Suprapubic skin (tissue), 4 donors: ENCODE measurements at regions not wholly inside any gene's neighbourhood (a gene's known extent, or its start where the extent isn't known, plus 50 kb on each side); places are given as distances from the start of the nearest gene placed in this dataset.

ENCODE experiments used
- DNase-seq, 2 donors: peaks; one replicate each; pipeline ENCODE4 v3.0.0-alpha.2; 2019; ENCODE audit warnings: low spot score in 2 of 2
- H3K27ac ChIP-seq: fragments of 200-600 bp; sonication (generic); one replicate; pipeline ENCODE4 v1.5.1; 2019
- H3K27me3 ChIP-seq: fragments of 200-600 bp; sonication (generic); one replicate; pipeline ENCODE4 v1.5.1; 2019
- H3K36me3 ChIP-seq: fragments of 200-600 bp; sonication (generic); one replicate; pipeline ENCODE4 v1.5.1; 2019
- H3K4me1 ChIP-seq: fragments of 200-600 bp; sonication (generic); one replicate; pipeline ENCODE4 v1.5.1; 2019
- H3K4me3 ChIP-seq: fragments of 200-600 bp; sonication (generic); one replicate; pipeline ENCODE4 v1.5.1; 2019; ENCODE audit warnings: mild to moderate bottlenecking
- H3K9me3 ChIP-seq: fragments of 200-600 bp; sonication (generic); one replicate; pipeline ENCODE4 v1.5.1; 2019
- CTCF ChIP-seq, 2 donors: fragments of 200-600 bp in 1 of 2; fragments of 450-650 bp in 1 of 2; sonication (generic) in 1 of 2; IDR thresholded peaks; one replicate each; pipeline ENCODE4 v1.5.1; 2016 to 2019; ENCODE audit warnings: antibody characterized with exemption in 2 of 2, mild to moderate bottlenecking in 1 of 2, moderate library complexity in 1 of 2
- EP300 ChIP-seq: sonication (generic); formaldehyde crosslinking; IDR thresholded peaks from one replicate; pipeline ENCODE4 v1.6.1; 2017; ENCODE audit warnings: antibody characterized with exemption
- POLR2A ChIP-seq, 2 donors: fragments of 450-650 bp; IDR thresholded peaks; one replicate each; pipeline ENCODE4 v1.6.1; 2017; ENCODE audit warnings: antibody characterized with exemption in 2 of 2, mild to moderate bottlenecking in 2 of 2, moderate library complexity in 2 of 2
- POLR2AphosphoS5 ChIP-seq, 3 donors: sonication (generic); formaldehyde crosslinking; IDR thresholded peaks; one replicate each; pipeline ENCODE4 v1.6.1; 2017; ENCODE audit warnings: antibody characterized with exemption in 3 of 3
- WGBS: methylation state at CpG from one replicate; pipeline ENCODE4 v1.1.5; 2018; 5-methylcytosine and 5-hydroxymethylcytosine counted together

- Histone ChIP-seq H3K4me1 (peaks cover 36% of the 10 kb centered on the region), H3K4me3 (no peak overlapping the region), H3K27ac (peak overlapping the region; percentile 80), H3K27me3 (no peaks in the 10 kb centered on the region), H3K36me3 (no peaks in the 10 kb centered on the region), H3K9me3 (no peaks in the 10 kb centered on the region)
- DNase-seq: no peak
- WGBS: 35% methylated on average over 2 of the region's 2 CpGs
- TF ChIP-seq CTCF (IDR thresholded peaks at IDR 0.05): no peak
- no peak for TF ChIP-seq POLR2AphosphoS5 (IDR thresholded peaks at IDR 0.05)
- TF ChIP-seq POLR2A (IDR thresholded peaks at IDR 0.05): no peak
- no peak for TF ChIP-seq EP300
Observed at GRCh38 chr1:113256348-113256729, 134.0 kb upstream of the MAGI3 start.

- 95% methylated on average over 2 of the region's 2 CpGs for WGBS
- Histone ChIP-seq H3K4me1 (peaks cover 12% of the 10 kb centered on the region), H3K27me3 (no peaks in the 10 kb centered on the region), H3K27ac (no peak overlapping the region), H3K36me3 (no peaks in the 10 kb centered on the region), H3K4me3 (no peak overlapping the region), H3K9me3 (no peaks in the 10 kb centered on the region)
- DNase-seq: no peak
- no peak for TF ChIP-seq EP300
- TF ChIP-seq CTCF (IDR thresholded peaks at IDR 0.05): no peak
Observed at GRCh38 chr1:113259988-113260387, 130.3 kb upstream of the MAGI3 start.

DNA sequence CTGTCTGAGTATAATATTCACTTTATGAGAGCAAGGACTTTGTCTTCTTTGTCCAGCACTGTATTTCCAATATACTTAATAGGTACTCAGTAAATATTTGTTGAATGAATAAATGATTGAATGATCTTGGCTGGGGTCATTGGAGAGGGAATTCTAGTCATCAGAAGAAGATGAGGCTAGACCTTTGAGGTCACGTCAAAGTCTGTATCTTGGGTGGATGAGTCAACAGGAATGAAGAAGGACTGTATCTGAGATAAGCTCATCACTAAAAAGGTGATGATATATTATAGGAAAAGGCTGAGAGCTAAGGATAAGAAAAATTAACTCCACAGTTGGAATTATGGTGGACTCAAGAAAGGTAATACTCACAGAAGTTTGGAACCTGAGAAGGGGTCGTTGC is 125.1 kb upstream of the MAGI3 start:
- Histone ChIP-seq H3K4me1 (no peaks in the 10 kb centered on the region), H3K27me3 (no peaks in the 10 kb centered on the region), H3K9me3 (no peaks in the 10 kb centered on the region), H3K36me3 (no peaks in the 10 kb centered on the region), H3K4me3 (no peak overlapping the region), H3K27ac (no peak overlapping the region)
- DNase-seq: no peak
- no peak for TF ChIP-seq POLR2AphosphoS5 (IDR thresholded peaks at IDR 0.05)
- no peak for TF ChIP-seq POLR2A (IDR thresholded peaks at IDR 0.05)
- TF ChIP-seq EP300: no peak
- no peak for TF ChIP-seq CTCF (IDR thresholded peaks at IDR 0.05)
- WGBS: 93% methylated on average over 2 of the region's 2 CpGs

DNA sequence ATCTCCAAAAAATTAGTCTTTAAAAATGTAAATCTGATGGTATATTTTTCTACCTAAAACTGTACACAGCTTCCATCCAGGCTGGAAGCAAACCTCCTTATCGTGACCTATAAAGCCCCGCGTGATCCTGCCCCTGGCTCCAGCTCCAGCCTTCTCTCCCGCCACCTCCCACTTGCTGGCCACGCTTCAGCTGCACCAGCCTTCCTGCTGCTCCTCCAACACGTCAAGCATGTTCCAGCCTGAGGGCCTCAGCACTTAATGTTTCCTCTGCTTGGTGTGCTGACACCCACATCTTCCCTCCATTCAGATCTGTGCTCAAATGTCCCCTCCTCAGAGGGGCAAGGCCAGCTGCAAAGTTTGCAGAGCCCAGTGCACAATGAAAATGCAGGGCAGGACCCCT is 123.5 kb upstream of the MAGI3 start:
- DNase-seq: no peak
- Histone ChIP-seq H3K27me3 (no peaks in the 10 kb centered on the region), H3K4me3 (no peak overlapping the region), H3K4me1 (no peaks in the 10 kb centered on the region), H3K9me3 (no peaks in the 10 kb centered on the region), H3K27ac (no peak overlapping the region), H3K36me3 (no peaks in the 10 kb centered on the region)
- 46% methylated on average over 6 of the region's 6 CpGs for WGBS
- TF ChIP-seq POLR2AphosphoS5 (IDR thresholded peaks at IDR 0.05): no peak
- TF ChIP-seq CTCF (IDR thresholded peaks at IDR 0.05): no peak
- TF ChIP-seq POLR2A (IDR thresholded peaks at IDR 0.05): no peak
- no peak for TF ChIP-seq EP300

- Histone ChIP-seq H3K36me3 (no peaks in the 10 kb centered on the region), H3K4me1 (no peaks in the 10 kb centered on the region), H3K9me3 (no peaks in the 10 kb centered on the region), H3K27ac (no peak overlapping the region), H3K4me3 (no peak overlapping the region), H3K27me3 (no peaks in the 10 kb centered on the region)
- WGBS: 72% methylated on average over 6 of the region's 6 CpGs
- no peak for DNase-seq
- TF ChIP-seq EP300 (no peak), POLR2A (IDR thresholded peaks at IDR 0.05) (no peak), CTCF (IDR thresholded peaks at IDR 0.05) (no peak), POLR2AphosphoS5 (IDR thresholded peaks at IDR 0.05) (no peak)
Observed at GRCh38 chr1:113269168-113269963, 120.9 kb upstream of the MAGI3 start.
